T-cell (primary cell): ENCODE measurements at regions not wholly inside any gene's neighbourhood (a gene's known extent, or its start where the extent isn't known, plus 50 kb on each side); places are given as distances from the start of the nearest gene placed in this dataset.

Source experiments
- ATAC-seq, 4 experiments: fragments of 200-7000 bp in 3 of 4; fragments of 150-1000 bp in 1 of 4; cut with Tn5 transposase; replicated peaks in 1 of 4; 1 replicate in 3 of 4; 2 replicates in 1 of 4; pipeline ENCODE4 v1.10.0; 2021; ENCODE audit warnings: moderate library complexity in 3 of 4, mild to moderate bottlenecking in 2 of 4, moderate number of reproducible peaks in 1 of 4
- CTCF ChIA-PET, 2 donors: fragments of 300-600 bp; sonication (Branson Sonifier 250); formaldehyde crosslinking; loops; one replicate each; lab custom pipeline; 2022; ENCODE audit warnings: antibody characterized with exemption in 2 of 2; lab: Charles Lee
- POLR2A ChIA-PET, 2 donors: fragments of 300-600 bp; sonication (Branson Sonifier 250); formaldehyde crosslinking; loops; one replicate each; lab custom pipeline; 2022; ENCODE audit warnings: antibody characterized with exemption in 2 of 2; lab: Charles Lee
- DNase-seq, 35 experiments: peaks; one replicate each; pipeline versions ENCODE4 v3.0.0 to v3.0.0-alpha.2; 2013 to 2023
- H3K27ac ChIP-seq: one replicate; pipeline ENCODE4 v1.5.1; 2013; ENCODE audit warnings: low read length
- H3K27me3 ChIP-seq, 2 experiments: replicated peaks in 1 of 2; 1 replicate in 1 of 2; 2 replicates in 1 of 2; pipeline versions ENCODE4 v1.6.1 to v1.7.0; 2013; ENCODE audit warnings: low read length in 1 of 2, mixed read lengths in 1 of 2; ENCODE audit not compliant: control insufficient read depth in 2 of 2, insufficient read depth in 2 of 2; ENCODE audit errors: extremely low read depth in 1 of 2
- H3K36me3 ChIP-seq, 2 donors: 1 replicate in 1 of 2; 2 replicates in 1 of 2; pipeline versions ENCODE4 v1.6.1 to v1.7.0; 2013; ENCODE audit warnings: low read length in 1 of 2; ENCODE audit not compliant: control insufficient read depth in 2 of 2, insufficient read depth in 1 of 2; ENCODE audit errors: extremely low read depth in 1 of 2
- H3K4me1 ChIP-seq, 2 experiments: 1 replicate in 1 of 2; 2 replicates in 1 of 2; pipeline versions ENCODE4 v1.6.1 to v1.7.0; 2013; ENCODE audit warnings: low read length in 2 of 2, mixed read lengths in 1 of 2; ENCODE audit not compliant: insufficient read depth in 2 of 2, control insufficient read depth in 1 of 2; ENCODE audit errors: extremely low read depth in 1 of 2
- H3K4me3 ChIP-seq, 2 donors: 1 replicate in 1 of 2; 2 replicates in 1 of 2; pipeline versions ENCODE4 v1.5.1 to v1.7.0; 2013; ENCODE audit warnings: mild to moderate bottlenecking in 2 of 2, low read length in 1 of 2, moderate library complexity in 1 of 2; ENCODE audit not compliant: control insufficient read depth in 1 of 2; ENCODE audit errors: extremely low read depth in 1 of 2
- H3K9me3 ChIP-seq: 2 replicates; pipeline ENCODE4 v1.7.0; 2013
- H3K27ac Mint-ChIP-seq, 2 donors: one replicate each; pipeline ENCODE4 v1.8.0; 2020 to 2021; ENCODE audit warnings: mild to moderate bottlenecking in 2 of 2, mixed read lengths in 2 of 2
- H3K27me3 Mint-ChIP-seq, 2 donors: one replicate each; pipeline ENCODE4 v1.8.0; 2021 to 2022; ENCODE audit warnings: mixed read lengths in 2 of 2
- H3K36me3 Mint-ChIP-seq: one replicate; pipeline ENCODE4 v1.8.0; 2021; ENCODE audit warnings: mixed read lengths
- H3K4me1 Mint-ChIP-seq, 3 donors: one replicate each; pipeline ENCODE4 v1.8.0; 2020 to 2022; ENCODE audit warnings: mixed read lengths in 3 of 3, mild to moderate bottlenecking in 1 of 3
- H3K4me3 Mint-ChIP-seq, 3 donors: one replicate each; pipeline ENCODE4 v1.8.0; 2020 to 2022; ENCODE audit warnings: mild to moderate bottlenecking in 3 of 3, mixed read lengths in 3 of 3, moderate library complexity in 3 of 3
- H3K9me3 Mint-ChIP-seq, 3 donors: one replicate each; pipeline ENCODE4 v1.8.0; 2020 to 2022; ENCODE audit warnings: mixed read lengths in 3 of 3
- WGBS: methylation state at CpG from one replicate; pipeline ENCODE4 v1.1.5; 2013; ENCODE audit warnings: missing lambda C conversion rate; ENCODE audit not compliant: insufficient coverage; 5-methylcytosine and 5-hydroxymethylcytosine counted together

DNA sequence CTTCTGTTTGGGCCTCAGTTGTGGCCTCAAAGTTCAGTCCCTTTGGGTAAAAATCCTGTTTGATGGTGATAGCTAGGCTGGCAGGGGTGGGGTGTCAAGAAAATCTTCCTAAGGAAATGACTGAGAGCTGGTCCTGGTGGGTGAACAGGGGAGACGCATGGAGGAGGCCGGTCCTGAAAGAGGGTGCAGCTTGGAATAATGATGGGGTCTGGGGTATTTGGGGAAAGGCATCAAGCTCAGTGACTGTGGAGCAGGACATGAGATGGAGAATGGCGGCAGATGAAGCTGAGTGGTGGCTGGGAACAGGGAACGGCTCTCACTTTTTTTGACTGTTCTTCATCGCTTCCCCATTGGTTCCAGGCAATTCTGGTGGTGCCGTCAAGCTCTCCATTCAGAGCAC, 140.7 kb upstream of the PKDCC start:
- H3K36me3 ChIP-seq, result no peaks in the 10 kb centered on the region
- Mint-ChIP-seq H3K4me1 (peaks cover 0 to 3% (median 0%) of the 10 kb centered on the region in 3 donors), H3K9me3 (no peaks in the 10 kb centered on the region), H3K27me3 (peaks cover 18 to 24% of the 10 kb centered on the region in 2 donors), H3K36me3 (no peaks in the 10 kb centered on the region), H3K27ac (no peak overlapping the region), H3K4me3 (no peak overlapping the region)
- no peak overlapping the region for H3K27ac ChIP-seq
- CTCF ChIA-PET, result no interaction called here
- WGBS, result 100% methylated on average over 6 of the region's 6 CpGs
- POLR2A ChIA-PET, result no interaction called here
- no peaks in the 10 kb centered on the region for H3K9me3 ChIP-seq
- H3K4me1 ChIP-seq, result no peaks in the 10 kb centered on the region
- no peak for DNase-seq
- H3K27me3 ChIP-seq, result peaks cover 0 to 6% of the 10 kb centered on the region in 2 experiments
- no peak overlapping the region for H3K4me3 ChIP-seq
- ATAC-seq, result no peak

DNA sequence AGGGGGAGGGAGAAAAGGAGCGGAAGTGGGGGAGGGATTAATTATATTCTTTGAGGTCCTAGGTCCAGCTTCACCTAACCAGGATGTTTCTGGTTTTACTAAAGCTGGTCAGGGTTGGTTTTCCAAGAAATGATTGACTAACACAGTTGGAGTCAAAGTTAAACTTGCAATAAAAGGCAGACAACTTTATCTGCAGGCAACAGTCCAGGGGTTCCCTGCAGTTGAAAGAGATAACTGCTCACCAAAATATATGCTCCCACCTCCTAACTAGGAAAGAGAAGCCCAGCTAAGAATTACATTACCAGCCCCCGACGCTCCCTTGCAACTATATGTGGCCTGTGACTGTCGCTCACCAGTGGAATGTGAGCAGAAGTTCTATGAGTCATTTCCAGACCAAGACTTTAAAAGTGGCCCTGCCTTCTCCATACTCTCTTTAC, 140.0 kb upstream of the PKDCC start:
- WGBS, result no CpG with 5 or more reads among the region's 4 CpGs
- Mint-ChIP-seq H3K4me1 (peaks cover 0 to 3% (median 0%) of the 10 kb centered on the region in 3 donors), H3K4me3 (no peak overlapping the region), H3K27ac (no peak overlapping the region), H3K27me3 (peaks cover 17 to 28% of the 10 kb centered on the region in 2 donors), H3K9me3 (no peaks in the 10 kb centered on the region), H3K36me3 (no peaks in the 10 kb centered on the region)
- H3K27ac ChIP-seq, result no peak overlapping the region
- ATAC-seq (no peak), DNase-seq (no peak)
- no peaks in the 10 kb centered on the region for H3K36me3 ChIP-seq
- CTCF ChIA-PET, result no interaction called here
- H3K9me3 ChIP-seq, result no peaks in the 10 kb centered on the region
- no peaks in the 10 kb centered on the region for H3K4me1 ChIP-seq
- peaks cover 0 to 6% of the 10 kb centered on the region in 2 experiments for H3K27me3 ChIP-seq
- POLR2A ChIA-PET, result no interaction called here
- H3K4me3 ChIP-seq, result no peak overlapping the region

DNA sequence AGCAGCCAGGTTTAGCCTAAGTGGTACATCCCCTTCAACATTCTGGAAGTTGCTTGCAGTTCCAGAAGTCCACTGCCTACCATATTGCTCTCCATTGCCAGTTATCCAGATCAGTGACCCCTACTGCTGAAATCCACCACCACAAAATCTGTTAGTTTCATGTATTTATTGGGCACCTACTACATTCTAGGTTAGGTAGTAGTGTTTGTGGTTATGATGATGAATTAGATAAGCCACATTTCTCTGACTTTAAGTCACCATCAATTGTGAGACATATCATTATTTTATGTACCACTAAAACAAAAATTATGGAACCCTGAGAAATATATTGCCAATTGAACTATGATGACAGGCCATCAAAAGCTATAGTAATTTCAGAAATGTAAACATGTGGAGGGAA, 139.5 kb upstream of the PKDCC start:
- ATAC-seq (no peak), DNase-seq (no peak)
- Mint-ChIP-seq H3K27ac (no peak overlapping the region), H3K4me3 (no peak overlapping the region), H3K27me3 (peaks cover 17 to 24% of the 10 kb centered on the region in 2 donors), H3K4me1 (peaks cover 0 to 3% (median 0%) of the 10 kb centered on the region in 3 donors), H3K9me3 (no peaks in the 10 kb centered on the region), H3K36me3 (no peaks in the 10 kb centered on the region)
- Histone ChIP-seq H3K27ac (no peak overlapping the region), H3K9me3 (no peaks in the 10 kb centered on the region), H3K4me1 (no peaks in the 10 kb centered on the region), H3K27me3 (peaks cover 0 to 6% of the 10 kb centered on the region in 2 experiments), H3K36me3 (no peaks in the 10 kb centered on the region), H3K4me3 (no peak overlapping the region)
- ChIA-PET POLR2A (interaction anchor here in 1 of 2 donors (0.6 kb wide), 1 partner anchor 9 kb away, joined by 6 read pairs; no protein-coding TSS in a partner anchor), CTCF (no interaction called here)

DNA sequence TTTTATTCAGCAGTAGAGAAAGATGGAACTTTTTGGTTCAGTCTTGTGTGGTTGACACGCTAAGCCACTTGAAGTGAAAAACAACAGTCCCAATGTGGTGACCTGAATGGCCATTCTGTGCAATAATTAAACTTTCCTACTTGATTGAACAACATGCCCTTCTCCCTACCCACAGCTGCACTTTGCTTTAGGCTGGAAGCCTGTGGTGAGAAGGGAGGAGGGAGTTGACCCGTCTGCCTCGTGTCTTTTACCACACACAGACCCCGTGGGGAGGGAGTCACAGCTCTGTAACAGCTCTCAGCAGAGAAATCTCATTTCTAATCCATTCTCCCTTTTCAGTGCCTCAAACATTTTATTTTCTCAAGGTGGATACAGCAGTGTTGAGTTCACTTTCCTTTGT, 138.2 kb upstream of the PKDCC start:
- POLR2A ChIA-PET, result no interaction called here
- Histone ChIP-seq H3K4me3 (no peak overlapping the region), H3K9me3 (no peaks in the 10 kb centered on the region), H3K36me3 (no peaks in the 10 kb centered on the region), H3K27me3 (peaks cover 0 to 6% of the 10 kb centered on the region in 2 experiments), H3K4me1 (no peaks in the 10 kb centered on the region), H3K27ac (no peak overlapping the region)
- Mint-ChIP-seq H3K4me1 (peaks cover 0 to 3% (median 0%) of the 10 kb centered on the region in 3 donors), H3K9me3 (no peaks in the 10 kb centered on the region), H3K36me3 (no peaks in the 10 kb centered on the region), H3K4me3 (no peak overlapping the region), H3K27me3 (peaks cover 19 to 28% of the 10 kb centered on the region in 2 donors), H3K27ac (no peak overlapping the region)
- CTCF ChIA-PET, result no interaction called here
- ATAC-seq (no peak), DNase-seq (no peak)
- no CpG with 5 or more reads among the region's 4 CpGs for WGBS

DNA sequence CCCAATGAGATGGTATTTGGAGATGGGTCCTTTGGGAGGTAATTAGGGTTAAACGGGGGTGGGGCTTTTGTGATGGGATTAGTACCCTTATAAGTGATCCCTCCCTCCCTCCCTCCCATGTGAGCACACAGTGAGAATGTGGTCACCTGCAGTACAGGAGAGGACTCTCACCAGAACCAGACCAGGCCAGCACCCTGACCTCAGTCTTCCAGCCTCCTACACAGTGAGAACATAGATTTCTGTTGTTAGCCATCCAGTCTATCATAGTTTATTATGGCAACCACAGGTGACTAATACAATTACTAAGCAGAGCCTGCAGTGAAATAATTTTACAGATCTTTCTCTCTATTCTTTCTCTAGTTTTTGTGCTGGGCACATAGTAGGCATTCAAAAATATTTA, 137.7 kb upstream of the PKDCC start:
- Mint-ChIP-seq H3K27ac (no peak overlapping the region), H3K9me3 (no peaks in the 10 kb centered on the region), H3K27me3 (peaks cover 22 to 31% of the 10 kb centered on the region in 2 donors), H3K4me1 (peaks cover 0 to 3% (median 0%) of the 10 kb centered on the region in 3 donors), H3K4me3 (no peak overlapping the region), H3K36me3 (no peaks in the 10 kb centered on the region)
- Histone ChIP-seq H3K27me3 (peaks cover 0 to 6% of the 10 kb centered on the region in 2 experiments), H3K4me3 (no peak overlapping the region), H3K9me3 (no peaks in the 10 kb centered on the region), H3K27ac (no peak overlapping the region), H3K4me1 (no peaks in the 10 kb centered on the region), H3K36me3 (no peaks in the 10 kb centered on the region)
- DNase-seq (no peak), ATAC-seq (no peak)
- WGBS, result no CpG with 5 or more reads among the region's 1 CpG
- CTCF ChIA-PET, result no interaction called here
- POLR2A ChIA-PET, result no interaction called here

DNA sequence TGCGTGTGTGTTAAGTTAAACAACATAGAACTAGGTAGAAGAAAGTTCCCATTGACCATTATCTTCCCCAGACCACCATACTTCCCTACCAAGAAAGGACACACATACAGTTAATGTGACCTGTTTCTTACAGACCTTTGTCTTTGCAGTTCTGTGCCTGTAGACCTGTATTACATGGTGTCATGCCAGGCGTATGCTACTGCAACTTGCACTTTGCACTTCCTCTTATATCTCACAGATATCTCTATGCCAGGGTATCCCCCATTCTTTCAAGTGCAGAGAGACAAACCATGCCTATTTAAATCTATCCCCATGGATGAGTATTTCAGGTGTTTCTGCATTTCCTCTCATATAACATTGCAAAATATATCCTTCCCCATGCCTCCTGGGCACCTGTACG, 136.8 kb upstream of the PKDCC start:
- no CpG with 5 or more reads among the region's 3 CpGs for WGBS
- POLR2A ChIA-PET, result no interaction called here
- no peaks in the 10 kb centered on the region for H3K36me3 ChIP-seq
- DNase-seq (no peak), ATAC-seq (no peak)
- H3K27me3 ChIP-seq, result peaks cover 0 to 6% of the 10 kb centered on the region in 2 experiments
- peaks cover 17 to 26% of the 10 kb centered on the region in 2 donors for H3K27me3 Mint-ChIP-seq
- peaks cover 0 to 3% (median 0%) of the 10 kb centered on the region in 3 donors for H3K4me1 Mint-ChIP-seq
- no peak overlapping the region for H3K4me3 ChIP-seq
- H3K4me1 ChIP-seq, result no peaks in the 10 kb centered on the region
- CTCF ChIA-PET, result interaction anchor here in 1 of 2 donors (0.6 kb wide), 1 partner anchor 670 kb away, joined by 6 read pairs; no protein-coding TSS in a partner anchor
- no peak overlapping the region for H3K27ac Mint-ChIP-seq
- H3K9me3 ChIP-seq, result no peaks in the 10 kb centered on the region
- no peaks in the 10 kb centered on the region for H3K36me3 Mint-ChIP-seq
- no peak overlapping the region for H3K4me3 Mint-ChIP-seq
- no peak overlapping the region for H3K27ac ChIP-seq
- H3K9me3 Mint-ChIP-seq, result no peaks in the 10 kb centered on the region

DNA sequence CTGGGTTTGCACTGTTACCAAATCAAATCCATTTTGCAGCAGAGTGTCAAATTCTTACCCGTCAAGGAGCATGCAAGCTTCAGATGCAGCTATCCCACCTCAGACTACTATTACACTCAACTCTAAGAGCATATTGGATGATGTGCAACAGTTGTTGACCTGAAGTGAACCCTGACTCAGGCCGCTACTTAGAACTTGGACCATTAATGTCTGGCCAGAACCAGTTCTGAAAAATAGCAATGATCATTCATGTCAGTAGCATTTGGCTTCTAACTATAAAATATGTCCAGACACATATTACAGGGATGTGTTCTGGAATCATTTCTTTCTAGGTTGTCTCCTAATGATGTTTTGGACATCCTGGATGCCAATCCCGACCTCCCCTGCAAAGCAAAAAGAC, 135.5 kb upstream of the PKDCC start:
- ChIA-PET POLR2A (no interaction called here), CTCF (no interaction called here)
- H3K4me3 Mint-ChIP-seq, result no peak overlapping the region
- H3K36me3 ChIP-seq, result no peaks in the 10 kb centered on the region
- no peak overlapping the region for H3K27ac ChIP-seq
- DNase-seq (no peak), ATAC-seq (no peak)
- H3K9me3 ChIP-seq, result no peaks in the 10 kb centered on the region
- H3K4me3 ChIP-seq, result no peak overlapping the region
- no peaks in the 10 kb centered on the region for H3K9me3 Mint-ChIP-seq
- peaks cover 17 to 29% of the 10 kb centered on the region in 2 donors for H3K27me3 Mint-ChIP-seq
- H3K4me1 ChIP-seq, result no peaks in the 10 kb centered on the region
- H3K36me3 Mint-ChIP-seq, result no peaks in the 10 kb centered on the region
- peaks cover 0 to 2% of the 10 kb centered on the region in 2 experiments for H3K27me3 ChIP-seq
- no peak overlapping the region for H3K27ac Mint-ChIP-seq
- whole genome bisulfite sequencing, result no CpG with 5 or more reads among the region's 3 CpGs
- H3K4me1 Mint-ChIP-seq, result peaks cover 0 to 3% (median 0%) of the 10 kb centered on the region in 3 donors
